ENCODE measurements at regions not wholly inside any gene's neighbourhood (a gene's known extent, or its start where the extent isn't known, plus 50 kb on each side); places are given as distances from the start of the nearest gene placed in this dataset.

- no peak for DNase-seq
Observed at GRCh38 chr20:16678779-16679178, 51.0 kb upstream of the SNRPB2 start.

- no peak for DNase-seq
Observed at GRCh38 chr20:16676891-16677290, 52.9 kb upstream of the SNRPB2 start.

GRCh38 chr20:16675001-16675564, 54.7 kb upstream of the SNRPB2 start:
- DNase-seq = no peak

- DNase-seq = no peak
Observed at GRCh38 chr20:16674243-16674642, 55.6 kb upstream of the SNRPB2 start.

- DNase-seq = no peak
Observed at GRCh38 chr20:16672299-16672698, 57.5 kb upstream of the SNRPB2 start.

GRCh38 chr20:16671753-16672152, 58.1 kb upstream of the SNRPB2 start:
- DNase-seq = no peak

- DNase-seq = no peak
Observed at GRCh38 chr20:16666272-16666671, 63.6 kb upstream of the SNRPB2 start.

GRCh38 chr20:16664020-16664419, 65.8 kb upstream of the SNRPB2 start:
- DNase-seq = no peak

- DNase-seq = no peak
Observed at GRCh38 chr20:16662467-16662866, 67.4 kb upstream of the SNRPB2 start.

GRCh38 chr20:16661756-16662155, 68.1 kb upstream of the SNRPB2 start:
- DNase-seq = peak; percentile 6

GRCh38 chr20:16654858-16655535, 74.8 kb upstream of the SNRPB2 start:
- DNase-seq = no peak

GRCh38 chr20:16653266-16653665, 76.6 kb upstream of the SNRPB2 start:
- no peak for DNase-seq

GRCh38 chr20:16647875-16648597, 74.8 kb upstream of the KIF16B start:
- DNase-seq = no peak

GRCh38 chr20:16641511-16642023, 68.3 kb upstream of the KIF16B start:
- DNase-seq = no peak

GRCh38 chr20:16639027-16639941, 66.0 kb upstream of the KIF16B start:
- no peak for DNase-seq

- no peak for DNase-seq
Observed at GRCh38 chr20:16637797-16638196, 64.5 kb upstream of the KIF16B start.

- DNase-seq = no peak
Observed at GRCh38 chr20:16626849-16627248, 53.6 kb upstream of the KIF16B start.

GRCh38 chr20:16624106-16624505, 50.9 kb upstream of the KIF16B start:
- DNase-seq = no peak
